ENCODE measurements at regions not wholly inside any gene's neighbourhood (a gene's known extent, or its start where the extent isn't known, plus 50 kb on each side); places are given as distances from the start of the nearest gene placed in this dataset.

- no peak for DNase-seq (ENCODE audit: low read depth)
- in situ Hi-C loops (cut with HindIII; ENCODE audit: low pct_unique_long_range_greater_than_20kb, low sequenced_read_pairs): no loop called here
These were observed 640.8 kb downstream of the TUSC7 start for GRCh38 chr3:117350371-117350770.

GRCh38 chr3:117355566-117355965, 646.0 kb downstream of the TUSC7 start:
- peak; percentile 3 for DNase-seq (ENCODE audit: low read depth)
- in situ Hi-C loops (cut with HindIII; ENCODE audit: low pct_unique_long_range_greater_than_20kb, low sequenced_read_pairs): no loop called here

DNA sequence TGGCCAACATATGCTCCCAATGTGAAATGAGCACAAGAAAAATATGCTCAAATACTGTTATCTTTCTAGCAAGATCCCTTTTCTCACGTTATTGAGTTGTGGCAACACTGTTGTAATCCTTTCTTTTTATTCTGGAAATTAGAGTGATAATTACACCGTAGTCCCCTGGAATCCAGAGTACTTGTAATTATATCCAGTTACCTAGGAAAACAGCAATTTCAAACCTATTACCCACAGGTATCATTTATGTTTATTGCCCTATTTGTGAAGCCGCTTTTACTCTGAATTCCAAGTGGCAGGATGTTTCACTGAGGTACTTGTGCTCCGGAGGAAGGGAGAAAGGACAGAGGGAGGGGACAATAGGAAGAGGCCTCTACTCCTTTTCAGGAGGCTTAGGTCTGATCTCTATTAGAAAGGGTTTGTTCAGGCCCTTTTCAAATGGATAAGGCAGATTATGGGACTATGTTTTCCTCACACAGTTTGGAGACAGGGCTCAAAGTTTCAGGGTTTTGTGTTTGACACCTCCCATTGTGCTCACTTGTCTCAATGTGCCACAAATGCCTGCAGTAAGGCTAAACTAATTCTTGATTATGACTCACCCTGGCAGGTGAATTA, 646.6 kb downstream of the TUSC7 start:
- in situ Hi-C loops (cut with HindIII; ENCODE audit: low pct_unique_long_range_greater_than_20kb, low sequenced_read_pairs): no loop called here
- DNase-seq (ENCODE audit: low read depth): no peak

DNA sequence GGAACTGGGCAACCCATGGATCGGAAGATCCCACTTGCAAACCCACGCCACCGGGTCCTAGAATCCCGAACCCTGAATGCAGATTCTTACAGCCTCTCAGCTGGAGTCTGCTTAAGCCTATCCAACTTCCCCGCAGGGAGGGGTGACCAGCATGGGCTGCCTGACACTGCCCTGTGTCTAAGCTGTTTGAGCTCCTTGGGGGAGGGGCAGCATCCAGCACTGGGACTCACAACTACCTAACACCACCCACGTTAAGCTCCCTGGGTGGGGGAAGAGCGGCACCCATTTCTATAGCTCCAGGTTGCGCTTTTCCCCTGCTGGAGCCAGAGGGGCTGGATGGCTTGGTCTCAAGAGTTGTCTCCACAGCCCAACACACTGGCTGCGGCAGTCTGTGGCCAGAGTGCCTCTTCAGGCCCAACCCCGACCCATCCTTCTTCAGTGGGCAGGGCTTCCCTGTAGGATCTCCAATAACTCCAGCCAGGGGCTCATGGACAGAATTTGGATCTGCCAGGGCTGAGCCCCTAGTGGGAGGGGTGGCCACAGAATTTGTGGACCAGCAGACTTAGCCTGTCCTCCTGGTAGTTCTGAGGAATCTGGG, 649.2 kb downstream of the TUSC7 start:
- no peak for DNase-seq (ENCODE audit: low read depth)
- in situ Hi-C loops (cut with HindIII; ENCODE audit: low pct_unique_long_range_greater_than_20kb, low sequenced_read_pairs): no loop called here

- no peak for DNase-seq (ENCODE audit: low read depth)
- in situ Hi-C loops (cut with HindIII; ENCODE audit: low pct_unique_long_range_greater_than_20kb, low sequenced_read_pairs): no loop called here
These were observed 657.0 kb downstream of the TUSC7 start for GRCh38 chr3:117366574-117366973.

DNA sequence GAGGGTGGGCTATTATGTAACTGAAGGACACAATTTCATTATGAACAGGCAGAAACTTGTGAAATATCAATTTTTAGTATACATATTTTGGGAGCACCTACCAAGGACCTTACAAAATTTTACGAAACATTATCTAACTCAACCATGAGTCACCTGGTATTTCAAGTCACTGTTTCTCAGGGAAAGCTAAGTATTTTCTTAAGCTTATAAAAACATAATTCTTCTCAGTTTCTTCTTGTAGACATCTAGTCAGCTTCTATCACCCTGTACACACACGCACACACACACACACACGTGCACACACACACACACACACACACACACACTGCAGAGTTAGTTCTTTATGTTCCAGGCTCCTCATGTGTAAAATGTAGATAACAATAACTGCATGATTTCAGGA, 658.3 kb downstream of the TUSC7 start:
- in situ Hi-C loops (cut with HindIII; ENCODE audit: low pct_unique_long_range_greater_than_20kb, low sequenced_read_pairs): no loop called here
- no peak for DNase-seq (ENCODE audit: low read depth)

- in situ Hi-C loops (cut with HindIII; ENCODE audit: low pct_unique_long_range_greater_than_20kb, low sequenced_read_pairs): no loop called here
- no peak for DNase-seq (ENCODE audit: low read depth)
These were observed 671.1 kb downstream of the TUSC7 start for GRCh38 chr3:117380631-117381030.

GRCh38 chr3:117393119-117393518, 683.5 kb downstream of the TUSC7 start:
- in situ Hi-C loops (cut with HindIII; ENCODE audit: low pct_unique_long_range_greater_than_20kb, low sequenced_read_pairs): no loop called here

DNA sequence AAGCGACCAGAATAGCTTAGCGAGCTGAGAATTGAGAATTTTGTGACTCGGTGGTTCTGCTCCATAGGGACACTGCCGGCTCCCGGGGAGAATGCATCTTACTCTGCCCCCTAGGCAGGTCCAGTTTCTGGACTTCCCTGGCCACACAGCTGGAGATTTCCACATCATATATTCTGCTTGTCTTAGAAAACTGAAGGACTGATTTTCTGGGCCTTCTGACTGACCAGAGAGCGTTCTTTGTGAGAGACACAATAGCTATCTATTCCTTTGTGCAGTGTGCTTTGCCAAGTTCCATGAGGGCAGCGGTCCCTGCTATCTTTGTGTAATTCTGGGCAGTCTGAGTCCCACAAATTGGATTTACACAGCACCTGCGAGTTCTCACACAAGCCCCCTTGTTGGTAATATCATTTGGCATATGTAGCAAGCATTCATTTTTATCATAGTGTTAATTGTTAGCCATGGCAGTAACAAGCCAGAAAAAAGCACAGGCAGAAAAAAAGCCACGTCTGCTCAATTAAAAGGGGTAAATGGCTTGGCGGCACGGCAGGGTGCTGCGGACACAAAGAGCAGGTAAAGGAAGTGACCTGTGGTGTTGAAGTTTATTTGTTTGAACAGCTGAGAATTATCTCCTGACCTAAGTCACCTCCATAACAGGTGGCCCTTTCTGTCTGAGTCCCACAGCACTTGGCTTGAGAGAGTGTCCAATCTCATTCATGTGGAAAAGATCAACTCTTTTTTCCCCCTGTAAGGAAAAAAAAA, 688.7 kb downstream of the TUSC7 start:
- in situ Hi-C loops (cut with HindIII; ENCODE audit: low pct_unique_long_range_greater_than_20kb, low sequenced_read_pairs): no loop called here
- no peak for DNase-seq (ENCODE audit: low read depth)

More at GRCh38 chr3:117393119-117393518, 683.5 kb downstream of the TUSC7 start:
- no peak for DNase-seq (ENCODE audit: low read depth)

GRCh38 chr3:117399311-117400078, 689.9 kb downstream of the TUSC7 start:
- in situ Hi-C loops (cut with HindIII; ENCODE audit: low pct_unique_long_range_greater_than_20kb, low sequenced_read_pairs): no loop called here
- no peak for DNase-seq (ENCODE audit: low read depth)

- in situ Hi-C loops (cut with HindIII; ENCODE audit: low pct_unique_long_range_greater_than_20kb, low sequenced_read_pairs): no loop called here
- DNase-seq (ENCODE audit: low read depth): no peak
These were observed 690.7 kb downstream of the TUSC7 start for GRCh38 chr3:117400303-117400702.

DNA sequence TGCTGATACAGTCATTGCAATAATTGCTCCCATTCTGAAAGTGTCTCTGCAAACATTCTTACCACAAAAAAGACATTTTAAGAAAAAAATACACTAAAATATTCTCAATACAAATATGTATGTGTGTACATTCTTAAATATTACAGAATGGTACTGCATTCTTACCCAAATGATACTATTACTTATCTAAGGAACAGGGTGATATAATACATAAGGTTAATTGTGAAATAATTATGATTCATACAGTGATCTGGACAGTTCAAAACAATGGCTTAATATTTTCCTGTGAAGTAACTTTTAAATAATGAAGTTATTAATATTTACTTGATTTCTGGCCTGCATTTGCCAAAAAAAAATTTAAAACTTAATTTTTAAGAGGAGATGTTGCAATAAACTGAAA, 694.6 kb downstream of the TUSC7 start:
- in situ Hi-C loops (cut with HindIII; ENCODE audit: low pct_unique_long_range_greater_than_20kb, low sequenced_read_pairs): no loop called here
- DNase-seq (ENCODE audit: low read depth): no peak

GRCh38 chr3:117404730-117405129, 695.2 kb downstream of the TUSC7 start:
- in situ Hi-C loops (cut with HindIII; ENCODE audit: low pct_unique_long_range_greater_than_20kb, low sequenced_read_pairs): no loop called here
- DNase-seq (ENCODE audit: low read depth): no peak

DNA sequence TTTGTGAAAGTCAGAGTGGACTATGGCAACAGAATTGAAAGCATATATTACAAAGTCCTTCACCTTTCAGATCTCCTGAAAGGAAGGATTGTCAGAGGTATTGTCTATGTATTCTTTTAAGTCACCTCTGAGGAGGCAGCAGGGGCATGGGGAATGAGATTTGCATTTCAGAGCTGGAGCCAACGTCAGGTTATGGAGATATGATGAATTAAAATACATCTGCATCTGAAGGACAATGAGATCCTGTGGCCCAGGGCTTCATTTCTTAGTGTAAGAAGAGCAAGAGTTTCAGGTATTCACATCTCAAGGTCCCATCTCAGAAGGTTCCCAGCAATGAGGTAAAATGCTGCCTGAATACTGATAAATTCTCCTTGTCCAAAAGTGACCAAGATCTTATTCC, 695.8 kb downstream of the TUSC7 start:
- in situ Hi-C loops (cut with HindIII; ENCODE audit: low pct_unique_long_range_greater_than_20kb, low sequenced_read_pairs): no loop called here

GRCh38 chr3:117407317-117407716, 697.7 kb downstream of the TUSC7 start:
- in situ Hi-C loops (cut with HindIII; ENCODE audit: low pct_unique_long_range_greater_than_20kb, low sequenced_read_pairs): no loop called here

More for the DNA sequence above, 695.8 kb downstream of the TUSC7 start:
- no peak for DNase-seq (ENCODE audit: low read depth)

DNA sequence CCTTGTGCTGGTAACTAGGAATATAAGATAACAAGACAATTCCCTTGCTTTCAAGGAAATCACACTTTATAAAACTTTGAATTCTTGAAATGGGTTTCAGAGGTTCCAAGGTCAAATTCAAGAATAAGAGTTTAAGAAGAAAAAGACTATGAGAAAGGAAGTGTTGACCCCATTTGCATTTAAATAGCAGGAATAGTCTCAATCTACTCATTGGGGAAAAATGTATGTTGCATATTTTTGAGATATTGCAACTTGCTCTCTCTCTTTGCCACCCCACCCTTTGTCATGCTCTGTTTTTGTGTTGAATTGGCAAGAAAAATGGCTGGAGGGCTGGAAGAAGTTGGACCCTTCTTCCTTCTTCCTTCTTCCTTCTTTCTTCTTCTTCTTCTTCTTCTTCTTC, 699.2 kb downstream of the TUSC7 start:
- in situ Hi-C loops (cut with HindIII; ENCODE audit: low pct_unique_long_range_greater_than_20kb, low sequenced_read_pairs): no loop called here
- no peak for DNase-seq (ENCODE audit: low read depth)

More at GRCh38 chr3:117407317-117407716, 697.7 kb downstream of the TUSC7 start:
- no peak for DNase-seq (ENCODE audit: low read depth)

DNA sequence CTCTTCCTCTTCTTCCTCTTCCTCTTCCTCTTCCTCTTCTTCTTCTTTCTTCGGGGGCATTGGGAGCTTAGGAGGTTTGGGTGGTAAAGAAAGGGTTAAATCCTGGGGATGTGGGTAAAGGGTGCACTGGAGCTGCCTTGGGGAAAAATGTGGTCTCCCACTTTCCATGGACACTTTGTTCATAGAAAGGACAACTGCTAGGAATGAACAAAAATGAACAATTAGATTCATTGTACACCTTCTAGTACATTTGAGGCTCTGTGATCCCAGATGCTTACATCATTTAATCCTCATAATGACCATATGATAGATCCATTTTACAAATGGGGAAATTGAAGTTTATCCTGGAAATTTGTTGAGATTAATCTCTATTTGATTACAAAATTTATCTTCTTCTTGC, 699.7 kb downstream of the TUSC7 start:
- in situ Hi-C loops (cut with HindIII; ENCODE audit: low pct_unique_long_range_greater_than_20kb, low sequenced_read_pairs): no loop called here
- DNase-seq (ENCODE audit: low read depth): no peak

DNA sequence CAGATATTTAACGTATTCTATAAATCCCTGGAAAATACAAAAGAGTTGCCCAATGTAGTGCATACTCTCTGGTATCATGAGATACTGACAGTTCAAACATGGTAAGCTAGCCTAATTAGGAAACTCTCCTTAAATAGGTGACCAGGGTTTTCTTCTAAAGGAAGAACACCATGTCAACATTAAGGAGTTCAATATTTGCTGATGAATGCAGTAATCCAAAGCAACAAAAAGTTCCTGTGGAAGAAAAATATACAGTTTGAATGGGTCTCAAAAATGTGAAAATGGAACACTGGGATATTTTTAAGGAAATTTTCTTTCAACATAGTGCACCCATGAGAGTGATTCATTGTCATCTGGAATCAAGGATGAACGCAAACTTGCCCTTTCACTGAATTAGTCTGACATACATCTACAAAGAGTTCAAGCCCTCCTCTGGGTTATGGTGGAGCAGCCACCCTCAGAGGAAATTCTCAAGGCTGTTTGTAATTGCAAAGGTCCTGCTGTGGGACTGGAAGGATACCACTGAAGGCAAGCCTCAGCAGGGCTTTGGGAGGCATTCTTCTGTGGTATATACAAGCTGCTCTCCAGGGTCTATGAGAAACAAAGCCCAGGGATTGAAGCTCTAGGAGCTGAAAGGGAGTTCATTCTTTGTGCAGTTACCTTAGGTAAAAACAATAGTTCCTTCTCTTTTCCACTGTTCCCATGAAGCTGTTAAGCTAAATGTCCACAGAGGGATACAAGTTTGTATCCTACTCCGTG, 700.3 kb downstream of the TUSC7 start:
- no peak for DNase-seq (ENCODE audit: low read depth)
- in situ Hi-C loops (cut with HindIII; ENCODE audit: low pct_unique_long_range_greater_than_20kb, low sequenced_read_pairs): no loop called here
